ENCODE measurements at regions not wholly inside any gene's neighbourhood (a gene's known extent, or its start where the extent isn't known, plus 50 kb on each side); places are given as distances from the start of the nearest gene placed in this dataset.
"Not testable (repeated sequence)": the region's sequence is repeated elsewhere in the genome, so short reads cannot be mapped to it uniquely, and the experiment has no call there.

GRCh38 chr2:11068079-11068741 lies 87.1 kb upstream of the SLC66A3 start:
- DNase-seq (ENCODE audit: low spot score in 2 of 2): no peak
- no peak for FAIRE-seq

- FAIRE-seq (no peak), DNase-seq (ENCODE audit: low spot score in 2 of 2) (no peak)
Measured at GRCh38 chr2:11068856-11069526, 86.3 kb upstream of the SLC66A3 start.

- DNase-seq (ENCODE audit: low spot score in 2 of 2): no peak
- no peak for FAIRE-seq
Measured at GRCh38 chr2:11069566-11070185, 85.6 kb upstream of the SLC66A3 start.

- DNase-seq (ENCODE audit: low spot score in 2 of 2): no peak
- FAIRE-seq: no peak
Measured at GRCh38 chr2:11071211-11071610, 84.1 kb upstream of the SLC66A3 start.

- DNase-seq (ENCODE audit: low spot score in 2 of 2): no peak
- FAIRE-seq: no peak
Measured at GRCh38 chr2:11071939-11072338, 83.3 kb upstream of the SLC66A3 start.

- FAIRE-seq: no peak
- DNase-seq (ENCODE audit: low spot score in 2 of 2): no peak
Measured at GRCh38 chr2:11072550-11072949, 82.7 kb upstream of the SLC66A3 start.

- FAIRE-seq (no peak), DNase-seq (ENCODE audit: low spot score in 2 of 2) (no peak)
Measured at GRCh38 chr2:11073251-11073650, 82.0 kb upstream of the SLC66A3 start.

GRCh38 chr2:11073776-11074175 lies 81.5 kb upstream of the SLC66A3 start:
- DNase-seq (ENCODE audit: low spot score in 2 of 2) (no peak), FAIRE-seq (no peak)

GRCh38 chr2:11074246-11074820 lies 80.9 kb upstream of the SLC66A3 start:
- DNase-seq (ENCODE audit: low spot score in 2 of 2) (no peak), FAIRE-seq (no peak)

- FAIRE-seq (no peak), DNase-seq (ENCODE audit: low spot score in 2 of 2) (no peak)
Measured at GRCh38 chr2:11075221-11075620, 80.0 kb upstream of the SLC66A3 start.

- DNase-seq (ENCODE audit: low spot score in 2 of 2) (no peak), FAIRE-seq (no peak)
Measured at GRCh38 chr2:11077411-11077810, 77.9 kb upstream of the SLC66A3 start.

GRCh38 chr2:11079136-11079824 lies 76.0 kb upstream of the SLC66A3 start:
- DNase-seq (ENCODE audit: low spot score in 2 of 2) (no peak), FAIRE-seq (no peak)

GRCh38 chr2:11080253-11081115 lies 74.8 kb upstream of the SLC66A3 start:
- no peak for FAIRE-seq

GRCh38 chr2:11082880-11083279 lies 72.4 kb upstream of the SLC66A3 start:
- no peak for FAIRE-seq

More at GRCh38 chr2:11080253-11081115, 74.8 kb upstream of the SLC66A3 start:
- no peak for DNase-seq (ENCODE audit: low spot score in 2 of 2)

GRCh38 chr2:11088821-11089220 lies 66.4 kb upstream of the SLC66A3 start:
- not testable (repeated sequence) for DNase-seq (ENCODE audit: low spot score in 2 of 2); FAIRE-seq

More at GRCh38 chr2:11082880-11083279, 72.4 kb upstream of the SLC66A3 start:
- no peak for DNase-seq (ENCODE audit: low spot score in 2 of 2)

GRCh38 chr2:11090187-11090586 lies 65.1 kb upstream of the SLC66A3 start:
- DNase-seq (ENCODE audit: low spot score in 2 of 2) (no peak), FAIRE-seq (no peak)

- FAIRE-seq (no peak), DNase-seq (ENCODE audit: low spot score in 2 of 2) (no peak)
Measured at GRCh38 chr2:11092701-11093335, 62.4 kb upstream of the SLC66A3 start.

- FAIRE-seq: no peak
Measured at GRCh38 chr2:11093467-11093866, 61.8 kb upstream of the SLC66A3 start.

GRCh38 chr2:11094021-11094810 lies 61.1 kb upstream of the SLC66A3 start:
- DNase-seq (ENCODE audit: low spot score in 2 of 2) (no peak), FAIRE-seq (no peak)

More at GRCh38 chr2:11093467-11093866, 61.8 kb upstream of the SLC66A3 start:
- DNase-seq (ENCODE audit: low spot score in 2 of 2): no peak

Measured in frontal cortex (tissue), 3 donors.